K562 (cell line): ENCODE measurements at regions not wholly inside any gene's neighbourhood (a gene's known extent, or its start where the extent isn't known, plus 50 kb on each side); places are given as distances from the start of the nearest gene placed in this dataset.

Experiments
- ATAC-seq: fragments of 200-7000 bp; cut with Tn5 transposase; 3 replicates; pipeline ENCODE4 v1.9.1; 2020; ENCODE audit warnings: moderate library complexity
- BruUV-seq: library from RNA; stranded (reverse); fragments of 400-500 nt; replicated peaks from 2 replicates; lab custom pipeline; 2021; lab: Mats Ljungman, UMichigan
- CTCF ChIA-PET: fragments of 300-600 bp; formaldehyde crosslinking; extraction: SDS; loops from one replicate; lab custom pipeline; 2021; ENCODE audit warnings: low intra/inter-chr PET ratio; lab: Yijun Ruan, JAX
- POLR2A ChIA-PET: fragments of 300-600, 350-650 bp; sonication (Branson Sonifier 250); formaldehyde crosslinking; extraction: SDS; loops from one replicate; lab custom pipeline; 2021; ENCODE audit warnings: antibody characterized with exemption, inconsistent platforms; lab: Yijun Ruan, JAX
- DNase-seq, 4 experiments: peaks; one replicate each; pipeline versions ENCODE4 v3.0.0 to v3.0.0-alpha.2; 2011 to 2018; ENCODE audit warnings: low spot score in 3 of 4, mixed read lengths in 3 of 4; ENCODE audit errors: extremely low read depth in 1 of 4
- FAIRE-seq: peaks from 2 replicates; lab custom pipeline; 2011; peaks lifted over from hg19 to GRCh38; lab: Jason Lieb, UNC
- H2AFZ ChIP-seq: 2 replicates; pipeline ENCODE4 v1.6.0; 2011; ENCODE audit warnings: low read depth, low read length, control low read depth, inconsistent platforms
- H3K27ac ChIP-seq: fragments of 200-600 bp; 3 replicates; pipeline ENCODE4 v1.8.0; 2011; ENCODE audit warnings: low read depth, mild to moderate bottlenecking, control low read depth, inconsistent platforms, low read length, moderate library complexity, mixed read lengths; ENCODE audit errors: extremely low read depth
- H3K27me3 ChIP-seq, 2 experiments: fragments of 300-600 bp in 1 of 2; 2 replicates in 1 of 2; 3 replicates in 1 of 2; pipeline versions ENCODE4 v1.6.0 to v1.8.0; 2011; ENCODE audit warnings: inconsistent platforms in 2 of 2, low read length in 2 of 2, mild to moderate bottlenecking in 1 of 2, mixed read lengths in 1 of 2, moderate library complexity in 1 of 2; ENCODE audit not compliant: control insufficient read depth in 2 of 2, insufficient read depth in 2 of 2
- H3K36me3 ChIP-seq: fragments of 300-600 bp; 3 replicates; pipeline ENCODE4 v1.8.0; 2011; ENCODE audit warnings: mild to moderate bottlenecking, low read length, inconsistent platforms; ENCODE audit not compliant: control insufficient read depth, insufficient read depth
- H3K4me1 ChIP-seq, 2 experiments: fragments of 200-600 bp in 1 of 2; replicated peaks in 1 of 2; 2 replicates in 1 of 2; 3 replicates in 1 of 2; pipeline versions ENCODE4 v1.5.1 to v1.8.0; 2011; ENCODE audit warnings: inconsistent platforms in 2 of 2, low read length in 2 of 2, mild to moderate bottlenecking in 1 of 2, mixed read lengths in 1 of 2, moderate library complexity in 1 of 2; ENCODE audit not compliant: control insufficient read depth in 2 of 2, insufficient read depth in 2 of 2
- H3K4me2 ChIP-seq: 2 replicates; pipeline ENCODE4 v1.6.1; 2011; ENCODE audit warnings: low read length, control low read depth, inconsistent platforms, mixed read lengths; ENCODE audit not compliant: insufficient read depth
- H3K4me3 ChIP-seq: fragments of 200-600 bp; sonication (generic), shearing (Covaris generic); 2 replicates; pipeline ENCODE4 v1.5.1; 2016; ENCODE audit warnings: control low read depth, inconsistent platforms
- H3K79me2 ChIP-seq: fragments of 200-600 bp; 3 replicates; pipeline ENCODE4 v1.8.0; 2011; ENCODE audit warnings: low read length, inconsistent platforms; ENCODE audit not compliant: control insufficient read depth, insufficient read depth
- H3K9ac ChIP-seq, 2 experiments: 2 replicates each; pipeline versions ENCODE4 v1.6.0 to v1.6.1; 2011; ENCODE audit warnings: low read depth in 2 of 2, low read length in 2 of 2, control low read depth in 1 of 2, inconsistent platforms in 1 of 2, mild to moderate bottlenecking in 1 of 2, mixed read lengths in 1 of 2; ENCODE audit not compliant: insufficient read depth in 1 of 2
- H3K9me1 ChIP-seq: one replicate; pipeline ENCODE4 v1.6.0; 2011; ENCODE audit warnings: inconsistent platforms, mild to moderate bottlenecking, low read length, moderate library complexity; ENCODE audit not compliant: control insufficient read depth, insufficient read depth
- H3K9me3 ChIP-seq: replicated peaks from 2 replicates; pipeline ENCODE4 v1.5.1; 2011; ENCODE audit warnings: low read depth, low read length, inconsistent platforms; ENCODE audit not compliant: control insufficient read depth, insufficient read depth
- H4K20me1 ChIP-seq: replicated peaks from 2 replicates; pipeline ENCODE4 v1.6.1; 2011; ENCODE audit warnings: low read length, inconsistent platforms, mixed read lengths; ENCODE audit not compliant: control insufficient read depth, insufficient read depth
- CCAR2 ChIP-seq: fragments of 200-400 bp; formaldehyde crosslinking; IDR thresholded peaks from 2 replicates; pipeline ENCODE4 v1.6.1; 2017; ENCODE audit warnings: mild to moderate bottlenecking, low read depth, low read length
- FOXJ3 ChIP-seq: sonication (generic); formaldehyde crosslinking; IDR thresholded peaks from 2 replicates; pipeline ENCODE4 v1.4.0; 2020; ENCODE audit warnings: mild to moderate bottlenecking, missing genetic modification reagents
- RFX1 ChIP-seq: fragments of 450-650 bp; IDR thresholded peaks from 2 replicates; pipeline ENCODE4 v1.6.1; 2016; ENCODE audit warnings: mild to moderate bottlenecking, moderate library complexity
- SRSF1 ChIP-seq: fragments of 200-400 bp; formaldehyde crosslinking; IDR thresholded peaks from 2 replicates; pipeline ENCODE4 v1.6.1; 2017; ENCODE audit warnings: mild to moderate bottlenecking, low read depth, low read length, moderate library complexity
- TBP ChIP-seq: optimal IDR thresholded peaks from 2 replicates; pipeline ENCODE3; 2011; ENCODE audit warnings: low read depth, low read length, improper control_type of control experiment
- TSHZ1 ChIP-seq: fragments of 250-450 bp; sonication (Bioruptor Pico); IDR thresholded peaks from 2 replicates; pipeline ENCODE4 v1.4.0; 2020; ENCODE audit warnings: mild to moderate bottlenecking, moderate library complexity
- ZBTB12 ChIP-seq: fragments of 250-450 bp; sonication (Bioruptor Pico); IDR thresholded peaks from 2 replicates; pipeline ENCODE4 v1.4.0; 2020
- ZNF239 ChIP-seq: fragments of 250-450 bp; sonication (Bioruptor Pico); IDR thresholded peaks from 2 replicates; pipeline ENCODE4 v1.4.0; 2020; ENCODE audit warnings: mild to moderate bottlenecking
- ZNF589 ChIP-seq: fragments of 200-800 bp; sonication (Bioruptor generic); IDR thresholded peaks from 2 replicates; pipeline ENCODE4 v1.6.1; 2016; ENCODE audit warnings: low read depth, missing genetic modification characterization, missing compliant biosample characterization
- WGBS: fragments of 100-300 bp; shearing (Covaris generic); methylation state at CpG from one replicate; pipeline ENCODE4 v1.1.6; 2016; ENCODE audit warnings: low coverage, mixed read lengths; ENCODE audit not compliant: insufficient coverage; ENCODE audit errors: missing lambda C conversion rate; 5-methylcytosine and 5-hydroxymethylcytosine counted together
- in situ Hi-C: fragments of 300-500 bp; cut with MboI; formaldehyde crosslinking; loops from 4 replicates; pipeline ENCODE4 v1.15.0; 2018; ENCODE audit warnings: inconsistent platforms, mixed read lengths
- intact Hi-C: fragments of 100-400 bp; cut with micrococcal nuclease; formaldehyde crosslinking; loops from 2 replicates; pipeline ENCODE4 v1.14.2; 2022

GRCh38 chr7:52615021-52615695 lies 420.3 kb upstream of the POM121L12 start:
- H3K36me3 ChIP-seq, result no peaks in the 10 kb centered on the region
- WGBS, result 0% methylated on average over 2 of the region's 2 CpGs
- H3K79me2 ChIP-seq, result no peaks in the 10 kb centered on the region
- TF ChIP-seq SRSF1 (no peak), TSHZ1 (CRISPR knock-in tag) (no peak), FOXJ3 (CRISPR knock-in tag) (no peak), ZBTB12 (CRISPR knock-in tag) (no peak), ZNF239 (no peak), ZNF589 (CRISPR knock-in tag) (no peak), CCAR2 (no peak), RFX1 (no peak), TBP (no peak)
- in situ Hi-C loops (no loop called here), intact Hi-C loops (no loop called here)
- DNase-seq, result no peak
- H4K20me1 ChIP-seq, result no peaks in the 10 kb centered on the region
- no TSS peak for BruUV-seq
- no peaks in the 10 kb centered on the region for H3K9me1 ChIP-seq
- no peaks in the 10 kb centered on the region for H3K4me1 ChIP-seq
- ATAC-seq, result no peak
- H3K9ac ChIP-seq, result no peak overlapping the region
- no peaks in the 10 kb centered on the region for H3K9me3 ChIP-seq
- POLR2A ChIA-PET, result interaction anchor here (0.6 kb wide), 1 partner anchor 401 kb away, joined by 3 read pairs; no protein-coding TSS in a partner anchor
- H3K27me3 ChIP-seq, result no peaks in the 10 kb centered on the region
- no peak overlapping the region for H3K4me3 ChIP-seq
- FAIRE-seq, result no peak
- CTCF ChIA-PET, result no interaction called here
- H3K27ac ChIP-seq, result no peak overlapping the region
- no peak overlapping the region for H3K4me2 ChIP-seq
- H2AFZ ChIP-seq, result no peak overlapping the region
